ENCODE measurements at regions not wholly inside any gene's neighbourhood (a gene's known extent, or its start where the extent isn't known, plus 50 kb on each side); places are given as distances from the start of the nearest gene placed in this dataset.
"Not testable (repeated sequence)": the region's sequence is repeated elsewhere in the genome, so short reads cannot be mapped to it uniquely, and the experiment has no call there.

GRCh38 chr6:68080074-68080473, 555.0 kb upstream of the ADGRB3 start:
- no peaks in the 10 kb centered on the region for H3K36me3 ChIP-seq
- H3K9me3 ChIP-seq, result no peaks in the 10 kb centered on the region
- intact Hi-C loops (cut with DNase I), result no loop called here
- no peak overlapping the region for H3K4me3 ChIP-seq
- H3K27me3 ChIP-seq, result no peaks in the 10 kb centered on the region
- H3K27ac ChIP-seq, result no peak overlapping the region
- TF ChIP-seq CTCF (IDR thresholded peaks at IDR 0.05), result no peak
- no peaks in the 10 kb centered on the region for H3K4me1 ChIP-seq
- no peak for DNase-seq (ENCODE audit: low spot score in 2 of 2)

DNA sequence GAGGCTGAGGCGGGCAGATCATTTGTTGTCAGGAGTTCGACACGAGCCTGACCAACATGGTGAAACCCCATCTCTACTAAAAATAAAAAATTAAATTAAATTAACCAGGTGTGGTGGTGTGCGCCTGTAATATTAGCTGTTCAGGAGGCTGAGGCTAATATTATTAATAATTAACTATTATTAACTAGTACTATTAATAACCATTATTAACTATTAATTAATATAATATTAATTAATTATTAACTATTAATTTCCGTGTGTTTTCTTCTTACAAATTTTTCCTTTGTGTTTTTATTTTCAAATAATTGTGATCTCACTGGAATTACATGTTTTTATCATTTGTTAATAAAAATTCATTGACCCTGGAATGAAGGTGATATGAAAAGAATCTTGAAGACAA, 557.4 kb upstream of the ADGRB3 start:
- no peak overlapping the region for H3K4me3 ChIP-seq
- DNase-seq (ENCODE audit: low spot score in 2 of 2), result no peak
- H3K27ac ChIP-seq, result no peak overlapping the region
- no peak for TF ChIP-seq CTCF (IDR thresholded peaks at IDR 0.05)
- no peaks in the 10 kb centered on the region for H3K27me3 ChIP-seq
- H3K9me3 ChIP-seq, result no peaks in the 10 kb centered on the region
- H3K4me1 ChIP-seq, result no peaks in the 10 kb centered on the region
- intact Hi-C loops (cut with DNase I), result no loop called here
- H3K36me3 ChIP-seq, result no peaks in the 10 kb centered on the region

GRCh38 chr6:68071740-68072139, 563.3 kb upstream of the ADGRB3 start:
- H3K36me3 ChIP-seq, result no peaks in the 10 kb centered on the region
- no peaks in the 10 kb centered on the region for H3K9me3 ChIP-seq
- no peak for TF ChIP-seq CTCF (IDR thresholded peaks at IDR 0.05)
- no peaks in the 10 kb centered on the region for H3K4me1 ChIP-seq
- no peak for DNase-seq (ENCODE audit: low spot score in 2 of 2)
- H3K27me3 ChIP-seq, result no peaks in the 10 kb centered on the region
- no peak overlapping the region for H3K27ac ChIP-seq
- no peak overlapping the region for H3K4me3 ChIP-seq
- intact Hi-C loops (cut with DNase I), result no loop called here

DNA sequence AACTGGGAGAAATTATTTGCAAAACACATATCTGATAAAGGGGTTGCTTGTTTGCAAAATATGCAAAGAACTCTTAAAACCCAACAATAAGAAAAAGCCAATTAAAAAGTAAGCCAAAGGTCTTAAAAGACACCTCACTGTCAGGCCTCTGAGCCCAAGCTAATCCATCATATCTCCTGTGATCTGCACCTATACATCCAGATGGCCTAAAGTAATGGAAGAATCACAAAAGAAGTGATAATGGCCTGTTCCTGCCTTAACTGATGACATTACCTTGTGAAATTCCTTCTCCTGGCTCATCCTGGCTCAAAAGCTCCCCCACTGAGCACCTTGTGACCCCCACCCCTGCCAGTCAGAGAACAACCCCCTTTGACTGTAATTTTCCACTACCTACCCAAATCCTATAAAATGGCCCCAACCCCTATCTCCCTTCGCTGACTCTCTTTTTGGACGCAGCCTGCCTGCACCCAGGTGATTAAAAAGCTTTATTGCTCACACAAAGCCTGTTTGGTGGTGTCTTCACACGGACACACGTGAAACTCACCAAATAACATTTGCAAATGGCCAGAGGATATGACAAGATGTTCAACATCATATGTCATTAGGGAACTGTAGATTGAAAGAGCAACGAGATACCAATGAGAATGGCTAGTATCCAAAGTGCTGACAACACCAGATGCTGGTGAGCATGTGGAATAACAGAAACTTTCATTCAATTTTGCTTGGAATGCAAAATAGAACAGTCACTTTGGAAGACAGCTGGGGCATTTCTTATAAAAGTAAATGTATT, 565.0 kb upstream of the ADGRB3 start:
- H3K27me3 ChIP-seq, result no peaks in the 10 kb centered on the region
- H3K36me3 ChIP-seq, result no peaks in the 10 kb centered on the region
- H3K4me1 ChIP-seq, result no peaks in the 10 kb centered on the region
- no peak for DNase-seq (ENCODE audit: low spot score in 2 of 2)
- no peak overlapping the region for H3K27ac ChIP-seq
- H3K4me3 ChIP-seq, result no peak overlapping the region
- no peaks in the 10 kb centered on the region for H3K9me3 ChIP-seq
- intact Hi-C loops (cut with DNase I), result no loop called here
- TF ChIP-seq CTCF (IDR thresholded peaks at IDR 0.05), result no peak

DNA sequence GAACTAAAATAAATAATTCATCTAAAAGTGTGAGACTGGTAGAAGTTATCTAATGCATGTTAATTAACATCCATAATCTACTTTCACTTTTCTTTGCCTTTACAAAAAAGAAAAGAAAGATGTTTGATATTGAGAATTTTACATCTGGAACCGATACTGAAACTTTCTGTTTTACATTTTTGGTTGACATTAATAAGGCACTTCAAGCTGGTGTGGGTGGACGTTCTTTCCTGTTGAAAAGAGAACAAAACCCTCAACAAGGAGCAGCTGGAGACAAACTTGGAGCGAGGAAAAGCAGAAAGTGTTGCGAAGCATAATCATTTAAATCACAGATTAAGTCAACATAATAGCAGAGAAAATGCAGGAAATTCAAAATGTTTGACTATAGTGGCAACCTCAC, 575.2 kb upstream of the ADGRB3 start:
- Histone ChIP-seq H3K4me1 (no peaks in the 10 kb centered on the region), H3K27me3 (no peaks in the 10 kb centered on the region), H3K9me3 (peaks cover 0 to 13% of the 10 kb centered on the region in 2 donors), H3K4me3 (no peak overlapping the region), H3K36me3 (no peaks in the 10 kb centered on the region), H3K27ac (no peak overlapping the region)
- intact Hi-C loops (cut with DNase I), result no loop called here
- DNase-seq (ENCODE audit: low spot score in 2 of 2), result no peak
- TF ChIP-seq CTCF (IDR thresholded peaks at IDR 0.05), result no peak

- intact Hi-C loops (cut with DNase I), result no loop called here
- Histone ChIP-seq H3K27ac (no peak overlapping the region), H3K4me3 (no peak overlapping the region), H3K9me3 (peaks cover 0 to 13% of the 10 kb centered on the region in 2 donors), H3K27me3 (no peaks in the 10 kb centered on the region), H3K36me3 (no peaks in the 10 kb centered on the region), H3K4me1 (no peaks in the 10 kb centered on the region)
- TF ChIP-seq CTCF (IDR thresholded peaks at IDR 0.05), result no peak
- DNase-seq (ENCODE audit: low spot score in 2 of 2), result no peak
Observed at GRCh38 chr6:68059261-68059660, 575.8 kb upstream of the ADGRB3 start.

GRCh38 chr6:68056596-68056995, 578.5 kb upstream of the ADGRB3 start:
- intact Hi-C loops (cut with DNase I); DNase-seq (ENCODE audit: low spot score in 2 of 2); H3K4me3 ChIP-seq; H3K36me3 ChIP-seq; H3K27me3 ChIP-seq; H3K9me3 ChIP-seq; H3K4me1 ChIP-seq; H3K27ac ChIP-seq: not testable (repeated sequence)

Data from ascending aorta (tissue), 2 donors.